NCI-H69 (cell line): ENCODE measurements at regions not wholly inside any gene's neighbourhood (a gene's known extent, or its start where the extent isn't known, plus 50 kb on each side); places are given as distances from the start of the nearest gene placed in this dataset.

Source experiments
- DNase-seq: peaks from one replicate; lab custom pipeline; 2025; lab: John Stamatoyannopoulos, UW

DNA sequence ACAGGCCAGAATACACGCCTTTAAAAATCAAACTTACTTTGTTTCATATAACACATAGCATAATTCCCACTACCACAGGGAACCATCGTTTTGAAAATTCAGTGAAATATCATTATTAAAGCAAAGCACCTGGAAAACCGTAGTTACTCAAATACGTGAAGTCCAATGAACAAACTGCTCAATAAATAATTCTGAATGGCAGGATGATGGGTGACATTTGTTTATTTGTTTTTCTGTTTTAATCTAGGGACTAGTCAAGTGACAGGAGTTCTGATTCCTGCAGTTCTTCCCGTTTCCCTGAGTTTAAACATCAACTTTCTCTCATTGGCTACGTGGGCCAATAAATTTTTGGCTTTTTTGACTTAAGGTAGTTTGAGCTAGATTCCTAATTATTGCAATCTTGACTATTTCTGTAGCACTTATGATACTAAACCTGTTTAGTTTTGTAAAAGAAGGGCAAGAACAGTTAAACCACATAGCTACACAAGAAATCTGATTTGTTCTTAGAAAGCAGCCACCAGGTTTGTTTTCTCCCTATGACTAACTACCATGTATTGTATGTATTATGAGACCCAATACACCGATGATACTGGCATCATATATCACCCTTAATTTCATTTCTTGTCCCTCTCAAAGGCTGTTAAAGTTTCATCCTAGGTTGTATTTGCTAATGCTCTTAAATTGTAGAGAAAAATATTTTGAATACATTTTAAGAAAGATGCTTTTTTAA lies 411.2 kb downstream of the SHQ1 start:
- no peak for DNase-seq

DNA sequence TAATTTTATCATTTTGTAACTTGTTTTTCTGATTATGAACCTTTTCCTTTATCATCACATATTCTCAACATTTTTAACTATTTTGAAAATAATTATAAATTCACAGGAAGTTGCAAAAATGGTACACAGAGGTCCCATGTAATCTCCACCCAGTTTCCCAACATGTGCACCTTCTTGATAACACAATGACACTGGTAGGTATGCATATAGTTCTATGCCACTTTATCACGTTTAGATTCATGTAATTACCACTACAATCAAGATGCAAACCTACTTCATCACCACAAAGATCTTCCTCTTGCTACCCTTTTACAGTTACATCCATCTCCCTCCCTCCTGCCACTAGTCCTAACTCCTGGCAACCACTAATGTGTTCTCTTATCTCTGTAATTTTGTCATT lies 413.9 kb downstream of the SHQ1 start:
- no peak for DNase-seq

DNA sequence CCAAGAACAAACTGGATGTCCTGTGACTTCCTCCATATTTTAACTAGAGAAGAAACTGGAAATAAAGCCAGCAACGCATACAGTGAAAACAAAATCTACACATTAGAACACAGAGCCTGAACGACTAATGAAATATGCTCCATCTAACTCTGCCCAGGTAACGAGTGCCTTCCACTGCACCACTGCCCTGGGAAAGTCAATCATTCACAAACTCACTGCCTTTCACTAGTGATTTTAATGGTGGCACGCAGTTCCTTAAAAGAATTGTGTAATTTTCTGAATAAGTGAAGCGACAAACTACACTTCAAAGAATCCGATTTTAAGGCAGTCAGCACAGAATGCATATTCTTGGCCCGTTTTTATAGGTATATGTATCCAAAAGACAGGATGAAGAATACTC lies 416.0 kb downstream of the SHQ1 start:
- DNase-seq, result no peak

DNA sequence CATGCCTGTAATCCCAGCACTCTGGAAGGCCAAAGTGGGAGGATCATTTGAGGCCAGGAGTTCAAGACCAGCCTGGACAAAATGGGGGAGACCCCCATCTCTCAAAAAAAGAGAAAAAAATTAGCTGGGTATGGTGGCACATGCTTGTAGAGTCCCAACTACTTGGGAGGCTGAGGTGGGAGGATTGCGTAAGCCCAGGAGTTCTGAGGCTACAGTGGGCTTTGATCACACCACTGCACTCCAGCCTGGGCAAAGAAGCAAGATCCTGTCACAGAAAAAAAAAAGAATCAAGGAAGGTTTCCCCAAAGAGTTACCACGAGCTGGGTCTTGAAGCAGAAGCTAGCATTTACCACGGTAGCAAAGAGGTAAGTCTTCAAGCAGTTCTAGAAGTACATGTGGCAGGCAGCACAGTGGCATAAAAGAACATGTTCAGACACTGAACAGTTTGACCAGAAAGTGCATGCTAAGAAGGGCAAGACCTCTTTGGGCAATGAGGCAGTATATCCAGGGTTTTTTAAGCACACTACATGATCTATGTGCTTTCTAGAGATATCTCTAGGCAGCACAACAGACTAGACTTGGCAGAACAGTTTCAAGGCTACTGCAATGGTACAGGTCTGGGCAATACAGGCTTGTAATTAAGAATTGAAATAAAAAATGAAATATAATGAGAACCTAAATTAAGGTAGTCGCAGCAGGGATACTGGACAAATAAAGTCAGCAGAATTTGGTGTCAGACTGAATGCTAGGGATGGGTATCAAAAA lies 418.5 kb downstream of the SHQ1 start:
- DNase-seq, result no peak

DNA sequence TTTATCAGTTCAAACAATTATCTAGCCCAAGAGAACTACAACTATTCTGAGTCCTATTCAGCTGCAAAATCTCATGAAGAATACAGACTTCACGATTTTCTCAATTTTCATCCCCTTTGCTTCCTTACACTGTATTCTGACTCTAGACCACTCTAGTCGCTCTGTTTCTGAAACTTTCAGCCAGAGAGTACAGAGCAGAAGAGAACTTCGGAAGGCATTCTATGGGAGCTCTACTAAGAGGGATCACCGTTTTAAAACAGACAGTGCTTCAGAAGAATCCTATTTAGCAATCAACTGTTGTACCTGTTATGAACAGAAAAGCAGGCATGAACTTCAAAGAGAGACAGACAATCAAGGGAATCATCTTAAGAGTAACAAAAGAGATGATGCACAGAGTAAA lies 419.4 kb downstream of the SHQ1 start:
- DNase-seq, result no peak

DNA sequence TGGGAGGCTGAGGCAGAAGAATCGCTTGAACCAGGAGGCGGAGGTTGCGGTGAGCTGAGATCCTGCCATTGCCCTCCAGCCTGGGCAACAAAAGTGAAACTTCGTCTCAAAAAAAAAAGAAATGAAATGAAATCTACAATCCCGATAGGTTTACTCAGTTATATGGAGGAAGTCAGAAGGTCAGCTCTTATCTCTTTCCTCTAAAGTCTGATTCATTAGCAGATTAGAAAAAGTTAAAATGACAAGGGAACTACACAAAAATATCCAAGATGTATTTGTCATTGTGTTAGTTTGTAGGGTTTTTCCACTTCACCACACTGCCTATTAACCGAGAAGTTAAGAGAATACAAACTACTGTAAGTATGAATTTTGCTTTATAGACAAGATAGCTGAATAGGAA lies 420.6 kb downstream of the SHQ1 start:
- DNase-seq, result no peak

DNA sequence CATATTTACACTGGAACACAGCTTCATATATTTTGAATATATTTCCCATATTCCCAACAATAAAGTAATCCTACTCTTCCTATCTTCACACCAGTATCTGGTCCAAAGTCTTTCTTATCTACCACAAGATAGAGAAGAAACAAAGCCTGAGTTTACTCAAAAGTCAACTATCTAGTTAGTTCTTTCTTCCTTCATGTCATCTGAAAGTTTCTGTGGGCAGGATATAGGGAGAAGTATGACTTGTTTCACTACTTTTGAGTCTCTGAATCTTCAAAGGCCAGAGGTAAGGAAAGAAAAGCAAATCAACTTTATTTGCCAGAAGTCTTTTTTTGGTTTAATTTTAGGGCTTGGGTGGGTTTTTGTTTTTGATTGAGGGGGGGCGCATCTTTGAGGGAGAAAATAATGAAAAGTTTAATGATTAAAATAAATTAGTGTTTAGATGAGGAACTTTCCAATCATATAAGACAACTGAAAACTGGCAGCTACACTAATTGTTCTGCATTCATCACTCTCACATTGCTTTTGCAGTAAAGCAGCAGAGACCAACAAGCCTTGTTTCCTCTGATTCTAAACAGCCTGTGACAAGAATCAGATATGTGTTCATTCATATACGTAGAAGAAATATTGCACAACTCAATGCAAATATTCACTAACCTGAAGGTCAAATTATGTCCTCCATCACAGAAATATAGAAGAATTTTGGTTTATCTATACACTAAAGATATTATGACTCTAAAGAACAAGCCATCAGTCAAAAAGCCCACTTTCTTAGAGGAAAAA lies 421.4 kb downstream of the SHQ1 start:
- peak; percentile 22 for DNase-seq

DNA sequence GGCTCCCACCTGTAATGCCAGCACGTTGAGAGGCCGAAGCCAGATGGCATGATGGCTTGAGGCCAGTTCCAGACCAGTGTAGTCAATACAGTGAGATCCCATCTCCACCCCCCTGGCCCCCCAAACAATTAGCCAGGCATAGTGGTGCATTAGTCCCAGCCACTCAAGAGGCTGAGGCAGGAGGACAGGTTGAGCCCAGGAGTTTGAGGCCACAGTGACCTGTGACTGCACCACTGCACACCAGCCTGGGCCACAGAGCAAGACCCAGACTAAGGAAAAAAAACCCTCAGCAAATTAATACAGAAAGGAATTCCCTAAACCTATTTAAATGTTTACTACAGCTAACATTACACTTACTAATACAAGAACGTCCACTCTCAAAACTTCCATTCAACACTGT lies 424.6 kb downstream of the SHQ1 start:
- DNase-seq, result peak; percentile 37

DNA sequence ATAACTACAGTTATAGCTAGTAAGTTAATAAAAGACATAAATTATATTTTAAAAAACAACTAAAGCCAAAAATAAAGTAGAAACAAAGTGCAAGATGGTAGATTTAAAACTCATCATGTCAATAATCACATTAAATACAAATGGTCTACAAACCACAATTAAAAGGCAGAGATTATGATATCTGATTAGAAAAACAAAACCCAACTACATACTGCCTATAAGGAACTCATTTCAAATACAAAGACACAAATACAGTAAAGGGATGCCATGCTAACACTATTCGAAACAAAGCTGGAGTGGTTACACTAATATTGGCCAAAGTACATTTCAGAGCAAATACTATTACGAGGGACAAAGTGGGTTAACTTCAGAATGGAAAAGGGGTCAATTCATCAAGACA lies 426.5 kb downstream of the SHQ1 start:
- DNase-seq, result no peak

DNA sequence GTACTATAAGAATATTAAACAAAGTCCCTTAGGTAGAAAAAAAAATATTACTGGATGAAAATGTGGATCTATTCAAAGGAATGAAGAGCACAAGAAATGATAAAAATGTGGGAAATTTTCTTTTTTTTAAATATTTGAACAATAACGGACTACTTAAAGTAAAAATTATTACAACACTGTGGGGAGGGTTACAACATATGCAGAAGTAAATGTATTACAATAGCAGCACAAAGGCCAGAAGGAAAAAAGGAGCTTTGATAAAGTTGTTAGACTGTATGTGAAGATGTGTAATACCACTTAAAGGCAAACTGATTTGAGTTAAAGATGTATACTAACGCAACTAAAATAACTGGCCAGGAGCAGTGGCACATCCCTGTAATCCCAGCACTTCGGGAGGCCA lies 427.1 kb downstream of the SHQ1 start:
- no peak for DNase-seq

DNA sequence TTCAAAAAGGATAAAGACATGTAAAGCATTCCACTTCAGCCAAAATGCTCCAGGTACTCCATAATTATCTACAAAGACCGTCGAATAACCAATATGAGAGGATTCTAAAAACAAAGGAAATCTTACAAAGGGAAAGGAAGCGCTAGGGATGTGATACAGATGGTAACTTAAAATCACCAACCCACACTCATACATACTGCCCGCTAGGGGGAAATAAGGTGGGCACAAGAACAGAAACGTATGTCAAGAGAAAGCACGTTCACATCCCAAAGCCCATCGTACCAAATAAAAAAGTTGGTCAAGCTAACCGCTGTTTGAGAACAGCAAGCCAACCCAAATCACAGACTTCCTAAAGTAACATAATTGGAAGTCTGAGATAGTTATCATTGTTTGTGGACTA lies 429.4 kb downstream of the SHQ1 start:
- DNase-seq, result no peak

DNA sequence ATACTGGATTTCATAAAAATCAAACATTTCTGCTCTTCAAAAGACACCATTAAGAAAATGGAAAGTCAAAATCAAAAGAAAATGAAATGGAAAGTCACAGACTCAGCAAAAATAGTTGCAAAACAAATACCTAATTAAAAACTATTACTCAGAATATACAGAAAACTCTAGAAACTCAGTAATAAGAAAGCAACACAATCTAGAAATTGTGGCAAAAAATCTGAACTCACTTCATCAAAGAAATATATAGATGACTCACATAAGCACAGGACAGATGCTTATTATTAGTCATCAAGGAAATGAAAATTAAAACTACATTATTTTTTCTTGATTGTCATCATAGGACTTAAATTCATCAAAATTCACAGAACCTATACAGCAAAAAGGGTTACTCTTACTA lies 430.0 kb downstream of the SHQ1 start:
- no peak for DNase-seq

DNA sequence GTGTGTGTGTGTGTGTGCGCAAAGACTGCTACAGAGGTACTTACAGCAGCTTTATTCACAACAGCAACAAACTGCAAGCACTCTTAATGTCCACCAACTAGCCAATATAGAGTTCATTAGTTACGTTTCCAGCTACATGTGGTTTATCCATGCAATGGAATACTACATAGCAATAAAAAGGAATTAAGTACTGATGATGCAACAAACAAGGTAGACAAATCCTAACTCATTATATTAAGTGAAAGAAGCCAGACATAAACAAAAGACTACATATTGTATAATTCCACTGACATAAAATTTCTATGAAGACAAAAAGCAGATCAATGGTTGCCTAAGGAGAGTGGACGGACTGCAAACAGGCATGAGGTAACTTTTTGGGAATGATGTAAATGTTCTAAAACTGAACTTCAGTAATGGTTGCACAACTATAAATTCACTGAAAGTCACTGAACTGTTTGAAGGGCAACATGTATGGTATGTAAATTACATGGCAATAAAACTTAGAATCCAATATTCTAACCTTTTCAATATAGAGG lies 433.7 kb downstream of the SHQ1 start:
- DNase-seq, result no peak

DNA sequence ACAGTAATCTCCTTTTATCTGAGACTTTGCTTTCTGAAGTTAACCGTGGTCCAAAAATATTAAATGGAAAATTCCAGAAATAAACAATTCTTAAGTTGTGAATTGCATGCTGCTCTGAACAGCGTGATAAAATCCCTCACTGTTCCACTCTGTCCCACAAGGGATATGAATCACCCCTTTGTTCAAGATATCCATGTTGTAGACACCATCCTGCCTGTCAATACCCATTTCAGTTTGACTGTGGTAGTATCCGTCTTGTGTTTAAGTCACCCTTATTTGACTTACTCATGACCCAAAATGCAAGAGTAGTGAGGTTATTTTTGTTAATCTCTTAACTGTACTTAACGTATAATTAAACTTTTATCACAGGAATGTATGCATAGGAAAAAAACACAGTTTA lies 435.0 kb downstream of the SHQ1 start:
- DNase-seq, result no peak

DNA sequence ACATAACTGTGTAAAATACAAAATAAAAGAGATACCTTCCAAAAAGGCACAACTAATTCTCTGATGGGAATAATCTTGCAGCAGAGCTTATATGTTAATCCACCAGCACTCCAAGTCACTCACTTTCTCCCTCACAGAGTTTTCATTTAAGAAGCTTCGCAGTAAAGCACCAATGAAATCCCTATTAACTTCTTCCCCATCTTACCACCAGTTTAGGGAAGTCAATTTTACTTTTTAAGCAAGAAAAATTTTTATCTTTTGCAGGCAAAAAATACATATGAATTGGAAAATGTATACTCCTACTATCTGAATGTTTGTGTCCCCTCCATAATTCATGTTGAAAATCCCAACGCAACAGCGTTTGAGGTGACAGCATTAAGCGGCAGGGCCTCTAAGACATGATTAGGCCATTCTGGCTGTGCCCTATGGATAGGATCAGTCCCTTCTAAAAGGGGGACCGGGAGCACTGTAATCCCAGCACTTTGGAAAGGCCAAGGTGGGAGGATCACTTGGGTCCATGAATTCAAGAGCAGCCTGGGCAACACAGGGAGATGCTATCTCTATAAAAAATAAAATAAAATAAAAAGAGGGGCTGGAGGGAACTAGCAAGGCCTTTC lies 435.8 kb downstream of the SHQ1 start:
- no peak for DNase-seq

DNA sequence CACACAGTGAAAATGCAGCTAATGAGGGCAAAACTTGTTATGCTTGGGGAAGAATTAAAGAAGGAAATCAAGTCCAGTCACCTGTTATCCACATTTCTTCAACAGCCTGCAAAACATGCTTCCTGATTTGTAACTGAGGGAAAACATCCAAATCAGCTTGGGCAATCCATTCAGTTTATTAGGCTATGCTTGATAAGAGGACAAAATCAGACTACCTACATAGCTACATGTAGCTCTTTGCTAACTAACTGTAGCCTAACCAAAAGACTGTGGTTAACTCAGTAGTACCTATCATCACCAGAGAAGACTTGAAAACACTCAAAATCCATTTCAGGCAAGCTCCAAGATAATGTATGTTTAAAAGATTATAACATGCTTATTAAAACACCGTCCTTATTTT lies 436.4 kb downstream of the SHQ1 start:
- DNase-seq, result no peak

DNA sequence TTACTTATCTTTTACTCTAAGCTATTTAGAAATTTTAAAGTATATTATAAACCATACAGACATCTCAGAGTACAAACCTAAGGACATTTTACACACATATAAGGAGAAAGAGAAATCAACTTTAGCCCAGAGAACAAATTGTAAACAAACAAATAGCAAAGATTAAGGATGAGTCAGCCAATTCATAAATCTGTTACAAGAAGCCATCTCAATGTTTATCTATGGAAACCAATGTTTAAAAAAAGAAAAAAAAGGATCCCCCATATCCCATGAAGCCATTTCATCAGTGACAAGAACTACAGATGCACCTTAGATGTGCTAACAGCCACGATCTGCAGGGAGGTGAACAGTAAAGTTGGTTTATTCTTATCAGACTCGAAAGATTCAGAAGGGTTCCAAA lies 437.1 kb downstream of the SHQ1 start:
- DNase-seq, result no peak

DNA sequence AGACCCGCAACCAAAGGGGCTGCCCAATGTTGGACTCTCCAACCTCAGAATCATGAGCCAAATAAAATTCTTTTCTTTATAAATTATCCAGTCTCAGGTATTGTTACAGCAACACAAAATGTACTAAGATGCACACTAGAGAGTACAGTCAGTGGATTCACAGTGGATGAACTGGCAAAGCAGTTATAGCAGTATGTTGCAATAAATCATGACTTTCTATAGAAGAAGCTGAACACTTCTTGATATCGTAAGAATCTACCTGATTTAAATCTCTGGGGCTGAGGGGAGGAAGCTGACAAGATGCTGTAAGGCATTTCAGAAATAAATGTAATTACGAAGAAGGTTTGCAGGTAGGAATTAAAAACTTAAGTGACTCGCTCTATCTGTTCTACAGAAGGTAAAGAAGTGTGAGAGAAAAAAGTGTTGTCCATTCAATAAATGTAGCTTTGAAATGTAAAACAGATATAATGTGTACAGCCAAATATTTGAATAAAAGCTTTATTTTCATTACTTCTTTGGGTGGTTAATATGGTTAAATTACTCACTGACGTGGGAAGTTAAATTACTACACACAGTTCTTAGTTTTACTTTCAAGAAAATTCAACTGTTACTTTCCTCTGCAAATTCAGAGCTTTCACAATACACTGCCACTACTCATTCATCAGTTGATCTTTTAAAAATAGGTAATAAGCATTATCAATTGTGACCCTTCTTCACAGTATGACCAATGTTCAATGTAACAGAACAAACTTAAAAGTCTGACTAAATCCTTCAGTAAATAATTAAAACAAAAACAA lies 439.1 kb downstream of the SHQ1 start:
- no peak for DNase-seq

DNA sequence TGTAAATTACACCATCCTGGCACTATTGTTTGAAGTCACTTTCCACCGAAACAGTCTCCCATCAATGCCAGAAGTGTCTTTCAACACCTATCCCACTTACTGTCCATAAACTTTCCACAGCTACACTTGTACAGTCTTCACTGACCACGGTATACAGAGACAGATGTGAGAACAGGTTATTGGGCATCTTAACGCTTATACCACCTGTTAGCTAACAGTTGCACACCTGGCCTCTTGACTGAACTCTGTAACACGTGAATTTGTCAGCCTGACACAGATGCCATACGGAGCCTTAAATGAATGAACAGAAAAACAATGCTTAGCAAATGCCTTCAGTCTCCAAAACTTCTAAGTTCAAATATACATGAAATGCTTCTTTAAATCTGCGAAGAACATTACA lies 440.5 kb downstream of the SHQ1 start:
- DNase-seq, result peak; percentile 69

DNA sequence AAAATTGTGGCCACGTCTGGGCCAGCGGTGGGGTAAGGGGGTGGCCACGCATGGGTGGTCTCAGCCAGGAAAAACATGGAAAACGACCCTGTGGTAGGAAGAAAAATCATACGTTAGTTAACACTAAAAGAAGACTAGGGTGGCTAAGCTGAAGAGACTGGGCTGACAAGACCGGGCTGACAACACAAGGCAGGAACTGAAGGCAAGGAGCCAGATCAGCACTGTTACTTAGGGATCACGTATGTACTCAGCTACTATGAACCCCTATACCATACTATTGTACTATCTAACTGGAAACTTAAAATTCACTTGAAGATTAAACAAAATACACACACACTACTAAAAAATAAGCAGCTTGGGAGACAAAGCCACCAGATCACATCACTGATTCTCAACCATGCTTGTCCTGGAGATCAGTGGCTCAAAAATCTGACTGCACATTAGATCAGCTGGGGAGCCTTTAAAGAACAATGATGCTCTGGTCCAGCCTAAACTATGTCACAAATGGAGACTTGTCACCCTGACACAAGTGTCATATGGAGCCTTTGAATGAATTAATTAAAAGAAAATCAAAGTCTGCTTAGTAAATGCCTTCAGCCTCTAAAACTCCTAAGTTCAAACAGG lies 442.2 kb downstream of the SHQ1 start:
- no peak for DNase-seq

DNA sequence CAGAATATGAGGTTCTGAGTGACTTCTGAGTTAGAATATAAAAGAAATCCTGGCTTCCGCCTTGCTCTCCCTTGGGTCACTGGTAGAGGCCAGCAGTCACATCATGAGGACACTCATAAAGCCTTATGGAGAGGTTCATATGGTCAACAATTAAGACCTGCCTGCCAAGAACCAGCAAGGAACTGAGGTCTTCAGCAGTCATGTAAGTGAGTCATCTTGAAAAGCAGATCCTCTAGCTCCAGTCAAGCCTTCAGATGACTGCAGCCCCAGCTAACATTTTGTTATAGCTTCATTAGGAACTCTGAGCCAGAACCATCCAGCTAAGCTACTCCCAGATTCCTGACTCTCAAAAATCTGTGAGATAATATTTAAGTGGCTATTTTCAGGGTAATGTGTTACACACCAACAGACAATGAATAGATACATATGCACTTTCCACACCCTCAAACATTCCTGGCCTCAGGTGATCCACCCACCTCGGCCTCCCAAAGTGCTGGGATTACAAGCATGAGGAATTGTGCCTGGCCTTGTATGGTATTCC lies 447.2 kb downstream of the SHQ1 start:
- DNase-seq, result no peak
